Thoracic aorta (tissue), 2 donors: ENCODE measurements at regions not wholly inside any gene's neighbourhood (a gene's known extent, or its start where the extent isn't known, plus 50 kb on each side); places are given as distances from the start of the nearest gene placed in this dataset.

Source experiments
- ATAC-seq: fragments of 150-250 bp; one replicate; pipeline ENCODE4 v1.8.0; 2017; ENCODE audit warnings: low read depth; ENCODE audit not compliant: insufficient number of reproducible peaks, low FRiP score
- DNase-seq: peaks from one replicate; pipeline ENCODE4 v3.0.0-alpha.2; 2020; ENCODE audit warnings: low spot score
- H3K27ac ChIP-seq, 2 donors: fragments of 200-600 bp; sonication (generic); 1 replicate in 1 of 2; 2 replicates in 1 of 2; pipeline ENCODE4 v1.5.1; 2016; ENCODE audit warnings: mild to moderate bottlenecking in 2 of 2, moderate library complexity in 2 of 2
- H3K27me3 ChIP-seq: fragments of 200-600 bp; sonication (generic); replicated peaks from 2 replicates; pipeline ENCODE4 v1.6.0; 2016; ENCODE audit warnings: mild to moderate bottlenecking; ENCODE audit not compliant: insufficient read depth
- H3K36me3 ChIP-seq: fragments of 200-600 bp; sonication (generic); one replicate; pipeline ENCODE4 v1.5.1; 2016
- H3K4me1 ChIP-seq, 2 donors: fragments of 200-600 bp; sonication (generic); 1 replicate in 1 of 2; 2 replicates in 1 of 2; pipeline versions ENCODE4 v1.5.1 to v1.6.0; 2016; ENCODE audit warnings: low read depth in 2 of 2, mild to moderate bottlenecking in 1 of 2; ENCODE audit not compliant: control insufficient read depth in 1 of 2
- H3K4me3 ChIP-seq: fragments of 200-600 bp; sonication (generic); 2 replicates; pipeline ENCODE4 v1.5.1; 2016; ENCODE audit warnings: mild to moderate bottlenecking
- H3K9me3 ChIP-seq: fragments of 200-600 bp; sonication (generic); 2 replicates; pipeline ENCODE4 v1.5.1; 2016
- TF ChIP-seq, protein P1 (sequence below): fragments of 200-600 bp; sonication (generic); IDR thresholded peaks from one replicate; pipeline ENCODE4 v1.5.1; 2019; ENCODE audit warnings: antibody characterized with exemption

DNA sequence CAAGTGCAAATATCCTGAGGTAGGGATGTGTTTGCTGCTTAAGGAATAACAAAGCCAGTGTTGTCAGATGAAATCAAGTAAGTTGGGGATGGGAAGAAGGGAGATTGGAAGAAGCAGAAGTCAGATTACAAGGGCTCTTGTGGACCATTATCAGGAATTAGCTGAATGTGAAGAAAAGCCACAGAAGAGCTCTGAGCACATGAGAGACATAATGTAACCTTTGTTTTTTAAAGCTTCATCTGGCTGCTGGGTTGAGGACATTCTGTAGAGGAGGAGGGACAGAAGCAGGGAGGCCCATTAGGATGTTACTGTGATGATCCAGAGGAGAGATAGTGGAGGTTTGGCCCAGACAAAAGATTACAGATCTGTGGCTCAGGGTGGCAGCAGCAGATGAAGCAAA is 111.7 kb downstream of the DUSP10 start:
- no peak for ATAC-seq

DNA sequence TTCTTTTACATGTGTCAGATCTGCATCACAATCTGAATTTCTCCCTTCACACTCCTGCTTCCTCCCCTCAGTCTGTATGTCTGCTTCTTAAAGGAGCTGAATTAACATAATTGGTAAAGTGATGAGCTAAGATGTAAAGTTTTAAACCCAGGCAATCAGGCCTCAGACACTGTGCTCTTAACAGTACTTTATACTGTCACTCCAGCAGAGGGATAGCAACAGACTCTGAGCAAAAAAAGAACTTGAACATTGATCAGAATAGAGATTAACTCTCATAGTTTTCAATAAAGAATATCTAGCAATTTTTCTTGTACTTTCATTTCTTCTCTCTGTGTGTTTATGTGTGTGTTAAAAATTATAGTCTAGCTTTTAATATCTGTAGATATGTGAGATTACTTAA is 110.3 kb downstream of the DUSP10 start:
- H3K36me3 ChIP-seq, result no peaks in the 10 kb centered on the region
- H3K9me3 ChIP-seq, result no peaks in the 10 kb centered on the region
- no peaks in the 10 kb centered on the region for H3K4me1 ChIP-seq
- DNase-seq, result no peak
- TF ChIP-seq, protein P1, sequence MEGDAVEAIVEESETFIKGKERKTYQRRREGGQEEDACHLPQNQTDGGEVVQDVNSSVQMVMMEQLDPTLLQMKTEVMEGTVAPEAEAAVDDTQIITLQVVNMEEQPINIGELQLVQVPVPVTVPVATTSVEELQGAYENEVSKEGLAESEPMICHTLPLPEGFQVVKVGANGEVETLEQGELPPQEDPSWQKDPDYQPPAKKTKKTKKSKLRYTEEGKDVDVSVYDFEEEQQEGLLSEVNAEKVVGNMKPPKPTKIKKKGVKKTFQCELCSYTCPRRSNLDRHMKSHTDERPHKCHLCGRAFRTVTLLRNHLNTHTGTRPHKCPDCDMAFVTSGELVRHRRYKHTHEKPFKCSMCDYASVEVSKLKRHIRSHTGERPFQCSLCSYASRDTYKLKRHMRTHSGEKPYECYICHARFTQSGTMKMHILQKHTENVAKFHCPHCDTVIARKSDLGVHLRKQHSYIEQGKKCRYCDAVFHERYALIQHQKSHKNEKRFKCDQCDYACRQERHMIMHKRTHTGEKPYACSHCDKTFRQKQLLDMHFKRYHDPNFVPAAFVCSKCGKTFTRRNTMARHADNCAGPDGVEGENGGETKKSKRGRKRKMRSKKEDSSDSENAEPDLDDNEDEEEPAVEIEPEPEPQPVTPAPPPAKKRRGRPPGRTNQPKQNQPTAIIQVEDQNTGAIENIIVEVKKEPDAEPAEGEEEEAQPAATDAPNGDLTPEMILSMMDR, result no peak
- H3K27ac ChIP-seq, result no peak overlapping the region
- no peak for ATAC-seq
- no peak overlapping the region for H3K4me3 ChIP-seq
- H3K27me3 ChIP-seq, result no peaks in the 10 kb centered on the region

More for the DNA sequence above, 111.7 kb downstream of the DUSP10 start:
- TF ChIP-seq, protein P1, result no peak
- DNase-seq, result no peak
- Histone ChIP-seq H3K9me3 (no peaks in the 10 kb centered on the region), H3K4me1 (no peaks in the 10 kb centered on the region), H3K36me3 (no peaks in the 10 kb centered on the region), H3K27ac (no peak overlapping the region), H3K4me3 (no peak overlapping the region), H3K27me3 (no peaks in the 10 kb centered on the region)

DNA sequence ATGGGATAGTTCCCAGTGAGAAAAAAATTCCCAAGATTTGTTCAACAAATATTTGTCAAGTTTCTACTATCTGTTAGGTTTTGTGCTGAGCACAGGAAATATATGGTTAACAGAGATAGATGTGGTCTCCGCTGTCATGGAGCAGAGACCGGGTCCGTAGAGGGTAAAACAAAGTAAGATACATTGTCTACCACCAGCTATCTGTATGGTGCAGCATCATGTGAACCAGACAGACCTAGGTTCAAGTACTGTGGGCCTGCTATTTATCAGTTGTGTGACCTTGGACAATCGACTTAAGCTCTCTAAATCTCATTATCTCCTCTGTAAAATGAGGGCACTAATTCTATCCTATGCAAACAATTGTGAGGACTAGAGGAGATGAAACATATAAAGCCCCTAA is 109.8 kb downstream of the DUSP10 start:
- no peak overlapping the region for H3K27ac ChIP-seq
- TF ChIP-seq, protein P1, result no peak
- no peaks in the 10 kb centered on the region for H3K4me1 ChIP-seq
- no peaks in the 10 kb centered on the region for H3K9me3 ChIP-seq
- H3K36me3 ChIP-seq, result no peaks in the 10 kb centered on the region
- H3K27me3 ChIP-seq, result no peaks in the 10 kb centered on the region
- no peak for ATAC-seq
- DNase-seq, result no peak
- no peak overlapping the region for H3K4me3 ChIP-seq

DNA sequence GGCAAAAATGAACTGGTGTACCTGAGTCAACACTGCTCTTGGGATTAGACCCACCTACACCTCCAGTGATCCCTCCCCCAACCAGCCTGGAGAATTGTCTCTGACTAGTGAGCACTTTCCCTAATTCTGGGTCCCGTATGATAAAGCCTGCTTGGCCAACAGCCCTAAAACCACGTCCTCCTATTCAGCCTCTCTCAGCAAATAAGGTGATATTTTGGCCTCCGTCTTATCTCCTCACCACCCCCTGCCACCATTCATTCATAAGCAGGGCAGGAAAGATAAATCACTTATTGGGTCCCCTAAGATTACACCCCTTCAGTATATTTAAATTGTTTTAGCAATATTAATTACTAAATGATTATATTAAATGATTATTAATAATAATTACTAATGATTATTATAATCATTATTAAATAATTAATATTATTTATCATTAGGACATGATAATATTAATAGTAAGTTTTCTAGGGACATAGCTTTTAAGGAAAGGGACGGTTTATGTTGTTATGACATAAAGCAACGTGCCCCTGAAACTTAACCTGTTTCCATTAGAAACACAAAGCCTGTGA is 108.0 kb downstream of the DUSP10 start:
- H3K36me3 ChIP-seq, result no peaks in the 10 kb centered on the region
- H3K4me3 ChIP-seq, result no peak overlapping the region
- H3K27me3 ChIP-seq, result no peaks in the 10 kb centered on the region
- TF ChIP-seq, protein P1, result no peak
- DNase-seq (no peak), ATAC-seq (no peak)
- H3K9me3 ChIP-seq, result no peaks in the 10 kb centered on the region
- no peaks in the 10 kb centered on the region for H3K4me1 ChIP-seq
- no peak overlapping the region for H3K27ac ChIP-seq

DNA sequence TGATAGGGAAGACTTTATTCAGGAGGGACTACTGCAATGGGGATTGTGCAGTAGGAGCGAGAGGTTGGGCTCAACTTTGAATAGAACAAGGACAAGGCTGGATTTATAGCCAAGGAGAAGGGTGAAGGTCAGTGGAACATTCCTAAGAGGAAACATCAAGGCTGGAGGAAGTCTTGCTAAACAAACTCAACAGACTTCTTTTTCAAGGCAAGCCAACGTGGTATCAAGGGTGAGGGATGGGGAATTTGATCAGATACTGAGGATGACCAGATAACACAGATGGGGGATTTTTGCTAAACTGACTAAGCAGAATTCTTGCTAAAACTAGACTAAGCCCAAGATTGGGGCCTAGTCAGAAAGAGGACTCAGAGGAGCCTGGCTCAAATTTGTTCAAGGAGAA is 107.3 kb downstream of the DUSP10 start:
- Histone ChIP-seq H3K4me3 (no peak overlapping the region), H3K27ac (no peak overlapping the region), H3K4me1 (no peaks in the 10 kb centered on the region), H3K36me3 (no peaks in the 10 kb centered on the region), H3K27me3 (no peaks in the 10 kb centered on the region), H3K9me3 (no peaks in the 10 kb centered on the region)
- DNase-seq (no peak), ATAC-seq (no peak)
- TF ChIP-seq, protein P1, result no peak
